PC-3 (cell line): ENCODE measurements at regions not wholly inside any gene's neighbourhood (a gene's known extent, or its start where the extent isn't known, plus 50 kb on each side); places are given as distances from the start of the nearest gene placed in this dataset.

ENCODE experiments used
- CTCF ChIP-seq: fragments of 300-600 bp; sonication (generic); conservative IDR thresholded peaks from 2 replicates; pipeline ENCODE4 v1.5.1; 2017; ENCODE audit warnings: antibody characterized with exemption, low read depth, mild to moderate bottlenecking, low read length
- EZH2 ChIP-seq: fragments of 300-600 bp; sonication (generic); IDR thresholded peaks from one replicate; pipeline ENCODE4 v1.6.1; 2017; ENCODE audit warnings: antibody characterized with exemption, mild to moderate bottlenecking, low read length; ENCODE audit not compliant: unreplicated experiment
- EZH2phosphoT487 ChIP-seq: fragments of 300-600 bp; sonication (generic); IDR thresholded peaks from 2 replicates; pipeline ENCODE4 v1.6.1; 2018; ENCODE audit warnings: mild to moderate bottlenecking, antibody characterized with exemption, low read length, borderline replicate concordance

- no peak for TF ChIP-seq CTCF
- TF ChIP-seq EZH2 = no peak
- TF ChIP-seq EZH2phosphoT487 = no peak
These were observed 485.5 kb upstream of the SUCLG2 start for GRCh38 chr3:68139897-68140296.
